SU-DHL-6 (cell line): ENCODE measurements at regions not wholly inside any gene's neighbourhood (a gene's known extent, or its start where the extent isn't known, plus 50 kb on each side); places are given as distances from the start of the nearest gene placed in this dataset.

Experiments
- H2AFZ ChIP-seq: fragments of 200-600 bp; sonication (generic); 2 replicates; pipeline ENCODE4 v1.6.1; 2014; ENCODE audit warnings: low read depth, mild to moderate bottlenecking, moderate library complexity, mixed read lengths, antibody characterized with exemption, low read length; ENCODE audit not compliant: severe bottlenecking
- H3F3A ChIP-seq: fragments of 200-600 bp; shearing (Covaris generic); 2 replicates; pipeline ENCODE4 v1.6.0; 2016; ENCODE audit warnings: antibody characterized with exemption, mild to moderate bottlenecking; ENCODE audit not compliant: insufficient read depth
- H3K27ac ChIP-seq: fragments of 200-600 bp; sonication (generic); 2 replicates; pipeline ENCODE4 v1.5.1; 2016; ENCODE audit warnings: low read depth, mild to moderate bottlenecking, low read length, moderate library complexity, mixed read lengths
- H3K27me3 ChIP-seq: fragments of 200-600 bp; sonication (generic), shearing (Covaris generic); 2 replicates; pipeline ENCODE4 v1.6.0; 2014; ENCODE audit warnings: mild to moderate bottlenecking, low read length
- H3K36me3 ChIP-seq: fragments of 200-600 bp; sonication (generic); 2 replicates; pipeline ENCODE4 v1.6.1; 2014; ENCODE audit warnings: mild to moderate bottlenecking, low read length, mixed read lengths
- H3K4me2 ChIP-seq: fragments of 300-600, 200-600 bp; shearing (Covaris generic), sonication (generic); 2 replicates; pipeline ENCODE4 v1.6.0; 2014; ENCODE audit warnings: low read length, low read depth, mild to moderate bottlenecking; ENCODE audit not compliant: poor library complexity, severe bottlenecking
- H3K4me3 ChIP-seq: fragments of 200-600 bp; sonication (generic); 2 replicates; pipeline ENCODE4 v1.5.1; 2014; ENCODE audit warnings: antibody characterized with exemption, low read length, mild to moderate bottlenecking, mixed read lengths; ENCODE audit not compliant: insufficient read depth, poor library complexity, severe bottlenecking
- H3K79me2 ChIP-seq: fragments of 200-600 bp; sonication (generic); 2 replicates; pipeline ENCODE4 v1.6.1; 2014; ENCODE audit warnings: mild to moderate bottlenecking, low read length, moderate library complexity; ENCODE audit not compliant: insufficient read depth
- H3K9ac ChIP-seq: fragments of 200-600 bp; sonication (generic); 2 replicates; pipeline ENCODE4 v1.7.0; 2014; ENCODE audit warnings: mild to moderate bottlenecking, low read length
- H3K9me2 ChIP-seq: fragments of 200-600 bp; sonication (generic); replicated peaks from 2 replicates; pipeline ENCODE4 v1.6.1; 2014; ENCODE audit warnings: low read length; ENCODE audit not compliant: insufficient read depth
- H3K9me3 ChIP-seq: fragments of 200-600 bp; sonication (generic); 2 replicates; pipeline ENCODE4 v1.6.1; 2014; ENCODE audit warnings: low read length, mixed read lengths; ENCODE audit not compliant: insufficient read depth
- H4K20me1 ChIP-seq: fragments of 200-600 bp; sonication (generic); 2 replicates; pipeline ENCODE4 v1.6.1; 2014; ENCODE audit warnings: low read depth, mild to moderate bottlenecking, antibody characterized with exemption, low read length, moderate library complexity, mixed read lengths
- EZH2phosphoT487 ChIP-seq: fragments of 200-600 bp; sonication (generic), shearing (Covaris generic); conservative IDR thresholded peaks from 2 replicates; pipeline ENCODE4 v1.6.1; 2018; ENCODE audit warnings: mild to moderate bottlenecking, antibody characterized with exemption, low read length, moderate library complexity, mixed read lengths
- TF ChIP-seq, protein P1 (sequence below): fragments of 200-600 bp; sonication (generic); IDR thresholded peaks from one replicate; pipeline ENCODE4 v1.5.1; 2017; ENCODE audit warnings: antibody characterized with exemption, mild to moderate bottlenecking, low read length, moderate library complexity; ENCODE audit not compliant: insufficient read depth, poor library complexity, severe bottlenecking

DNA sequence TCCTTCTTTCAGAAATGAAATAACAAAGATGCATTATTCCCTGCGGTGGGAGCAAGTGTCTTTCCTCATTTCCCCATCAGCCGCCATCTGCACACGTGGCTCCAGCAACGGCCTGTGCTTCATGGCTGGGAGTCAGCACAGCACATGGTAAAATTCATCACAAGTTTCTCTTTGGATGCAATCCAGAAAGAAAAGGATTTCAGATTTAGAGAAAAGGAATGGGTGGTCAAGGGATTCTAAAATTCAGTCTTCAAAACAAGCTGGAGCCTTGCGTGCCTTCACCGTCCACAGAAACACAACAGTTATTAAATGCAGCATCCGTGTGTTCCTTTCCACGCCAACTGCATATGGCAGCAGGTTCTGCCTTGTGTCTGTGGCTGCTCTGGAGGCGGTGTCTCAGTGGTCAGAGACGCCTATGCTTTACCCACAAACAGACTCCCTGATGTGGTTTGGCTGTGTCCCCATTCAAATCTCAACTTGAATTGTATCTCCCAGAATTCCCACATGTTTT, 107.6 kb downstream of the THBS2 start:
- Histone ChIP-seq H3F3A (no peaks in the 10 kb centered on the region), H3K27ac (no peak overlapping the region), H2AFZ (no peak overlapping the region), H3K4me3 (no peak overlapping the region), H3K36me3 (no peaks in the 10 kb centered on the region), H3K9me3 (0 out of 2 replicates have a peak, but pooled peaks cover 4% of the 10 kb centered on the region), H3K9ac (no peak overlapping the region), H3K9me2 (no peaks in the 10 kb centered on the region), H3K27me3 (no peaks in the 10 kb centered on the region), H3K4me2 (no peak overlapping the region), H3K79me2 (no peaks in the 10 kb centered on the region), H4K20me1 (no peaks in the 10 kb centered on the region)
- no peak for TF ChIP-seq EZH2phosphoT487
- TF ChIP-seq, protein P1, sequence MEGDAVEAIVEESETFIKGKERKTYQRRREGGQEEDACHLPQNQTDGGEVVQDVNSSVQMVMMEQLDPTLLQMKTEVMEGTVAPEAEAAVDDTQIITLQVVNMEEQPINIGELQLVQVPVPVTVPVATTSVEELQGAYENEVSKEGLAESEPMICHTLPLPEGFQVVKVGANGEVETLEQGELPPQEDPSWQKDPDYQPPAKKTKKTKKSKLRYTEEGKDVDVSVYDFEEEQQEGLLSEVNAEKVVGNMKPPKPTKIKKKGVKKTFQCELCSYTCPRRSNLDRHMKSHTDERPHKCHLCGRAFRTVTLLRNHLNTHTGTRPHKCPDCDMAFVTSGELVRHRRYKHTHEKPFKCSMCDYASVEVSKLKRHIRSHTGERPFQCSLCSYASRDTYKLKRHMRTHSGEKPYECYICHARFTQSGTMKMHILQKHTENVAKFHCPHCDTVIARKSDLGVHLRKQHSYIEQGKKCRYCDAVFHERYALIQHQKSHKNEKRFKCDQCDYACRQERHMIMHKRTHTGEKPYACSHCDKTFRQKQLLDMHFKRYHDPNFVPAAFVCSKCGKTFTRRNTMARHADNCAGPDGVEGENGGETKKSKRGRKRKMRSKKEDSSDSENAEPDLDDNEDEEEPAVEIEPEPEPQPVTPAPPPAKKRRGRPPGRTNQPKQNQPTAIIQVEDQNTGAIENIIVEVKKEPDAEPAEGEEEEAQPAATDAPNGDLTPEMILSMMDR: no peak

DNA sequence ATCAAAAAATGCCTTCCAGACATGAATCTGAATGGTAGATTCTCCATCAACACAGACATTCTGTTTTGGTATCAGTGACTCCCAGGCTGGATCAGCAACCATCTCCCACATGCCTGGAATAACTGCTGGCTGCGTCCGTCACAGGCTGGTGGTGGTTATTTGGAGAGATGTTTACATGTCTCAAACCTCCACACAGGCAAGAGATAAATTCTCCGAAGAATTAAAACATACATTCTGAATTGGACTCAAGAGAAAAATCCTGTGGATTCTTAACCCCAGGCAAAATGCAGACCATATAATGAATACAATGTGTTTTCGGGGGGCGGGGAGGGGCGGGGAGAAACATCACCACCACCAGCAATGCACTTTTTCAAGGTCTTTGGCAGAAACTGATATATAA, 108.2 kb downstream of the THBS2 start:
- Histone ChIP-seq H3K79me2 (no peaks in the 10 kb centered on the region), H3K9ac (no peak overlapping the region), H3F3A (no peaks in the 10 kb centered on the region), H3K9me2 (no peaks in the 10 kb centered on the region), H3K27me3 (no peaks in the 10 kb centered on the region), H3K27ac (no peak overlapping the region), H3K9me3 (0 out of 2 replicates have a peak, but pooled peaks cover 4% of the 10 kb centered on the region), H2AFZ (no peak overlapping the region), H3K4me2 (no peak overlapping the region), H3K36me3 (no peaks in the 10 kb centered on the region), H4K20me1 (no peaks in the 10 kb centered on the region), H3K4me3 (no peak overlapping the region)
- TF ChIP-seq, protein P1: no peak
- no peak for TF ChIP-seq EZH2phosphoT487

DNA sequence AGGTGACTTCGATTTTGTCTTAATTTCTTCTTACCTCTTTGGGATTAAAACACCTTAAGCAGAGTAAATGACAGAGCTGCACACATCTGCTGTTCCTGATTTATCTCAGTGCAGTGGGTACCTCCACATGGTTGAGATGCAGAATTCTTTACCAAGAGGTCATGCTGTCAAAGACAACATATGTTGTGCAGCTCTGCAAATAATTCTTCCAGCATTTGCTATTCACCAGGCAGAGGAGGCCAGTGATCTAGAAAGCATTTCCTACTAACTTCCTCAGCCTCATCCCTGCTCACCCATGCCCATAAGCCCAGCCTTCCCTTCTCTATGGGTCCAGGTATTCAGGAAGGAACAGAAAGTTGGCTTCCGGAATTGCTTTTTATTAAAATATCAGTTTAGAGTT, 109.3 kb downstream of the THBS2 start:
- Histone ChIP-seq H3K79me2 (no peaks in the 10 kb centered on the region), H4K20me1 (no peaks in the 10 kb centered on the region), H3K27ac (no peak overlapping the region), H3K36me3 (no peaks in the 10 kb centered on the region), H2AFZ (no peak overlapping the region), H3F3A (no peaks in the 10 kb centered on the region), H3K4me3 (no peak overlapping the region), H3K27me3 (no peaks in the 10 kb centered on the region), H3K9ac (no peak overlapping the region), H3K4me2 (no peak overlapping the region), H3K9me3 (no peaks in the 10 kb centered on the region), H3K9me2 (no peaks in the 10 kb centered on the region)
- no peak for TF ChIP-seq EZH2phosphoT487
- TF ChIP-seq, protein P1: no peak

DNA sequence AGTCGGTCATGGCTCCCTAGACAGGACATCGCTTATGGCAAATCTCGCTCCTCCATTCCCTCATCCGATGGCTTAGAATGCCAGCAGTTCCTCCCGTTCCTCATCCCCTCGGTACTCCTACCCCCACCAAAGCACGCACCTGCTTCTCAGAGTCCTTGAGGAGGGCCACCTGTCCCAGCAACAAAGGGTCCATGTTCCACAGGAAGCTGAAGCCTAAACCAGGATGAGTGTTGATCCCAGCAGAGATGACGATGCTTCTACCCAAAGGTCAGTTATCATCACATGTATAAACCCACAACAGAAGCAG, 111.2 kb downstream of the THBS2 start:
- H3K9me2 ChIP-seq: no peaks in the 10 kb centered on the region
- no peak overlapping the region for H3K4me3 ChIP-seq
- H2AFZ ChIP-seq: no peak overlapping the region
- no peaks in the 10 kb centered on the region for H4K20me1 ChIP-seq
- no peak overlapping the region for H3K27ac ChIP-seq
- no peaks in the 10 kb centered on the region for H3F3A ChIP-seq
- no peaks in the 10 kb centered on the region for H3K36me3 ChIP-seq
- no peaks in the 10 kb centered on the region for H3K79me2 ChIP-seq
- no peaks in the 10 kb centered on the region for H3K9me3 ChIP-seq
- TF ChIP-seq, protein P1: no peak
- no peak for TF ChIP-seq EZH2phosphoT487
- no peaks in the 10 kb centered on the region for H3K27me3 ChIP-seq
- H3K4me2 ChIP-seq: no peak overlapping the region
- H3K9ac ChIP-seq: no peak overlapping the region
